GM19240 (cell line): ENCODE measurements at regions not wholly inside any gene's neighbourhood (a gene's known extent, or its start where the extent isn't known, plus 50 kb on each side); places are given as distances from the start of the nearest gene placed in this dataset.
A peak's percentile ranks its signal among the peaks of the same experiment; 100 is the strongest.

Experiments used
- DNase-seq: peaks from one replicate; pipeline ENCODE4 v3.0.0; 2011; ENCODE audit warnings: low spot score; ENCODE audit not compliant: insufficient read length

DNA sequence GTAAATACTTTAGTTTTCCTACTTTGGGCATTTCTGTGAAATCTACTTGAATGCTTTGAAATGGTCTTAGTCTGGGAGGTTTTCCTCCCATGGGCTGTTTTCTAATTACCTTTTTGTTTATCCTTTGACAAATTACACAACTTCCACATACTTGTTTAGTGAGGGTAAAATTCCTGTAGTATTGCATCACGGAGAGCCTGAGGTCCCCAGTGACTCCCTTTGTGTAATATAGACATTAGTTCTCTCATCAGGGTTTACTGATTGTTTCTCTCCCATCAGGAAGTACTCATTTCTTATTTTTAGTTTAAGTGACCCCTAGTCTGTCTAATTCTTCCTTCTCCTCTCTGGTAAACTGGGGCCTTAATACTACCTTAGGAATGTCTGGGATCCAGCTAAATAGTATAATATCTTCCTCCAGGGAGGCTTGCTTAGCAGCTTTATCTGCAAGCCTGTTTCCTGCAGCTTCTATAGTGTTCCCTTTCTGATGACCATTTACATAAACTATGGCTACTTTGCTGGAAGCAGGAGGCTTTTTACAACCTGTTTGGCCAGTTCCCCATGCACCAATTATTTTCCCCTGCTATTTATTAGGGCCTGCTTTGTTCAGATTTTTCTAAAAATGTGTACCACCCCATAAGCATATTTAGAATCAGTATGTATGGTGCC lies 87.2 kb upstream of the XCR1 start:
- no peak for DNase-seq

DNA sequence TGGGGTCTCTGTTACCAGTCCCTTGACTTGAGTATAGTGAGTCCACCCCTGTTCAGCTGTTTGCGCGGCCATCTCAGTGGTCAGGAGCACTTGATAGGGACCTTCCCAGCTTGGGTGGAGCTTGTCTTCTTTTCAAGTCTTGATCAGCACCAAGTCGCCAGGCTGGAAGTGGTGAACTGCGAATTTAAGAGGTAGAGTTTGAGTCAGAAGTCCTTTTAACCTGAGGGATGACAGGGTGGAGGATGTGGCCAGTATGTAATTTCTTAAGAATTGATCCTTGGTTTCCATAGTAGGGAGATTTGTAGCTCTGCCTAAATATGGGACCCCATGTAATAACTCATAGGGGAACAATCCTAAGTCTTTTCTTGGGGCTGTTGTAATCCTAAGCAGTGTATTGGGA lies 86.3 kb upstream of the XCR1 start:
- DNase-seq: no peak

DNA sequence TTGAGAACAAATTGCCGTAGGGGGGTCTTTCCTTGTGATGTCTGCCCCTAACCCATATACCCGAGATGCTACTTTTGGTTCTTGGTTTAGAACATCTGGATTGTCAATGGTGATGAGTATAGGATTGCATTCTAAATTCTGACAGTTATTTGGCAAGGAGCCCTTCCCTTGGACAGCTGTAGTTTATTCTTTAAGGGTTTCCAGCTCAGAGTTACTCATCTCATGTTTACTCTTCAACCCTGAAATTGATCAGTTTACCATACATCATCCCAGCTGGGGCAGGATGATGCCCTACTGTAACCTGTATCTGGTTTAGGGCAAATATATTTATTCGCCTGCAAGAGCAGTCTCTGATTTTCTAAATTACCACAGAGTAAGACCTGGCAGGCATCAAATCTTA lies 85.7 kb upstream of the XCR1 start:
- no peak for DNase-seq

DNA sequence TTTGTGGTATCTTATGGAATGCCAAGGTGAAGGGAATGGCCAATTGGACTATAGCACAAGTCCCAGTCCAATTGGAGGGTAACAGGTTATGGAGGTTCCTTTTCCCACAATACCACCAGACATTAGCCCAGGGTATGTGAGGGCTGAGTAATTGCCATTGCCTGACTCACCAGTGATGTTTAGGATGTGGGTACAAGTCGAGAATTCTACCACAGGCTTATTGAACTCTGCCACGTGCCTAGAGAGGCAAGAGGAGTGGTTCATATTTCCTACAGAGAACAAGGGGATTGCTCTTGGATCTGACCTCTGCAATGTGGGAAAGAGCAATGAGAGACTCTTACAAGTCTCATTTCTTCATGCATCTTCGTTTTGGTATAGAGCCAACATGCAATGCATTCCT lies 85.0 kb upstream of the XCR1 start:
- DNase-seq: no peak

DNA sequence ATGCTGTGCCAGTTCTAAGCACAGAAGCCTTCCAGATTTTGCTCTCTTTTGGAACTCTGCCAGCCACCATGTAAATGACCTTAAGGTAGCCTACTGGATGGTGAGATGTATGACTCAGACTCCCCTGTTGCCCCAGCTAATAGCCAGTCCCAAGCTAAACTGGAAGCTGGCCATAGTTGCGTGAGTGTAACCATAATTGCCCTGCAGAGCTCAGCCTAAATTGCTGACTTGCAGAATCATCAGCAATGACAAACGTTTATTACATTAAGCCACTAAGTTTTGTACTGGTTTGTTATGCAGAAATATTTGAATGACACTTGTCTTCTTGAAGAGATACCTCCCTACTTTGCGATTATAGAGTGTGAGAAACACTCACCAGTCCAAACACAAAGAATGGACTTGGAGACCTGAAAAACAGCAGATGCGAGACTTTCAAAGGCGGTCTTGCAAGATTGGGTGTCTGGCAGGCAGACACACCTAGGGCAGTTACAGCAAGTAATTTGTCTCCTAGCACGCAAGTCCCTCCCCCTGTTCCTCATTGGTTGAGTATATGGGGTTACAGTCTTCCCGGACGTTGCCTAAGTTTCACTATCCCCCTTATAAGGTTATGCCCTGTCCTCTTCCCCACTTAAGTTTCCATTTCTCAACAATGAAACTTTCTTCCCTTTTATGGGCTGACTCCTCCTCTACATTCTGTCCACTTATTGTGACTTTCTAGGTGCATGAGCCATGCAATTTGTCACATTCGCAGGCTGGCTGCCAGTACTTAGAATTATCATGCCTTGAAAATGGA lies 83.6 kb upstream of the XCR1 start:
- no peak for DNase-seq

DNA sequence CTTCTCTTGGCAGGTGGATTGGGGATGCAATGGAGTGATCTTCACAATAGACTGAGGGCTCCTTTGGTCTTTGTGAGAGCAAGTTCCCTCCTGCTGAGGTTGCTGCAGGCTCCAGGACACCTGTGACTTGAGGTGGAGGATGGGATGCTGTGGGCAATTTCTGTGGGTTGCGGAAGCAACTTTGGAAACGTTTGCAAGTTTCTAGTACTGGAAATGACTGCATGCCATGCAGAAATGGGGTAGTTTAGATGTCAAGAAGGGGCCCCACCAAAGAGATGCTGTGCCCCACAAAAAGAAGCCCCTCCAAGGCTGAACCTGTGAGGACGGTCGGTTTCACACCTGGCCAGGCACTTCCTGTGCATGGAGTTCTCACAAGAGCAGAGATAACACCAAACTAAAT lies 80.4 kb upstream of the XCR1 start:
- no peak for DNase-seq

DNA sequence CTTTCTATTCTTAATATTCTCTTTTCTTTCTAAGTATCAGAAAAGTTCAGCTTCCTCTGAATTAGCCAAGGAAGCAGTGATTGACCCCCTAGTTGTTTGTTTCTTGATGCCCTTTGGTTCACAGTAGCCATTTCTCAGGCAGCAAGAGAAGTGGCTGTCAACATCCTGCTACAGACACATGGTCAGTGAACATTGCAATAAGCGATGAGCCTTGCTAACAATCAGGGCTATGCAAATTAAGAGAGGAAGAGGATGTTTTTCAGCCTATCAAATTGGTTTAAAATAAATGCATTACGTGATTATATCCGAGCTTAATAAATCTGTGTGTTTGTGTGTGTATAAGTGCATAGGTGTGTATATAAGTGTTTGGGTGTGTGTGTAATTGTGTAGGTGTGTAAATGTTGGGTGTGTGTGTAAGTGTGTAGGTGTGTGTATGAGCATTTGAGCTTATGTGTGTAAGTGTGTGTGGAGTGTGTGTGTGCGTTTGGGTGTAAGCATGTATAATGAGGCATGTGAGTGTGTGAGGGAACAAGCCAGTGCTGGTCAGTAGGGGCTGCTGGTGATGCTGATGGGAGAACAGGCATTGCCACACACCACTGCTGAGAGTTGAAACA lies 78.1 kb upstream of the XCR1 start:
- no peak for DNase-seq

DNA sequence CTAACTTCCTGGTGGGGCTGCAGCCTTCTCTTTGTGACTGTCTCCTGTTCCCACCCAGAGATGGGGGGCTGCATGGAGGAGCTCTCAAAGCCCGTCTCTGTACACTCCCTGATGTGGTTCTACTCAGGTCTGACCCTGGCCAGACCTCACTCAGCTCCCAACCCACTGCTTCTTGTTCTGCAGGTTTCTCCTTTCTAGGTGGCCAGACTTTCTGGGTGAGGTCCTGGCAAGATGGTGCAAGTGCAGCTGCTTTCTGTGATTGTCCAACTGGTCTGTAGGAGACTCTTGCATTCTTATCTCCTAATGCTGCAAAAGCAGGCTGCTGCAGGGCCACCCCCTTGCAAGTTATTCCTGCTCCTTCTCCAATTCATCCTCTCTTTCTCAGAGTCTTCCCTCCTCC lies 77.4 kb upstream of the XCR1 start:
- DNase-seq: no peak

DNA sequence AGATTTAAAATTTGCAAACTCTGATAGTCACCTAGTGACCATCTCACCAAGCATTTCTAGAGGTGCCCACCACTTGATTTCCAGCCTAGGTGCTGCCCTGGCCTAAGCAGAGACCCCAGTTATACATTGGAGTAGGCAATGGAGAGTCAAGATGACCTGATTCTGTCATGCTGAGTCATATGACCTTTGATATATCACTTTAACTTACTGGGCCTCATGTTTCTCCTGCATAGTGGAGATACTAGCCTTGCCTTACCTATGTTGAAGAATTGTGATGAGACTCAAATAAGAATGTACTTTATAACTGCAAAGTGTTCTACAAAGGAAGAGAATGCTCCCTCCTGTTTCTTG lies 75.5 kb upstream of the XCR1 start:
- DNase-seq: no peak

DNA sequence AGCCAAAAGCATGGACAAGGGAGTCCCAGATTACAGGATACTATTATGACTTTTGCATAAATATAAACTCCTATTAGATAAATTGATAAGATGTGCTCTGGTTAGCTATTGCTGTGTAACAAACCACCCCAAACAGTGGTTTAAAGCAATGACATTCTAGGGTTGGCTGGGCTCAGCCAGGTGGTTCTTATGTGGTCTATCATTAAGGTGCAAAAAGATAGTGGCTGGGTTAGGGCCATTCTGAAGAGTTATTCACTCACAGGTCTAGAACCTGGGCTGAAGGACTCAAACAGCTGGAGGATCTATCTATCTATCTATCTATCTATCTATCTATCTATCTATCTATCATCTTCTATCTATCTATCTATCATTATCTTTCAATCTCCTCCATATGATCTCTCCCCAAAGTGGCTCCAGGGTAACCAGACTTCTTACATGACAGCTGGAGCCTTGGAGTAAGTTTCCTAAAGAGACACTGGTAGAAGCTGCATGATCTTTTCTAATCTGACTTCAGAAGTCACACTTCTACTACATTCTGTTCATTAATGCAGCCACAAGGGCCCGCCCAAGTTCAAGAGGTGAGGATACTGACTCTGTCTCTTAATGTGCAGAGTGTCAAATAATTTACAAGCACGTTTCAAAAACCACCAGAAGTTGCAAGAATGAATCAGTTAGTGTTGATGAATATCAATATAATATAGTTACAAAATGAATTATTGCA lies 74.9 kb upstream of the XCR1 start:
- no peak for DNase-seq

DNA sequence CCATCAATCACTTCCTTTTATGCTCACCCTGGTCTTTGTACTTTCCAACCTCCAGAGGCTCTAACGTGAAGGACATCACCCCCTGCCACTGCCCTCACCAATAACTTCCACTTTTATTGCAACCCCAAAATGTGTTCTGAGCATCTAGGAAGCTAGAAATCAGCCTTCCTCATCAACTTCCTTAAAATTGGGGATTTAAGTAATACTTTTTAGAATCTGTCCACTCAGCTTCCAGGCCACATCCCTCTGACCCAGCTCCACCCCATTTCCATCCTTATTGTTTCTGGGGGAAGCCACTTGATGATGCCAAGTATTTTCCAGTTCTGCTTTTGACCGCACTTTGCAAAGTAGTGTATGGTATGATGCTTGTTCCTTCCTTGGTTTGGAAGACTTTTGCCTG lies 73.5 kb upstream of the XCR1 start:
- no peak for DNase-seq

DNA sequence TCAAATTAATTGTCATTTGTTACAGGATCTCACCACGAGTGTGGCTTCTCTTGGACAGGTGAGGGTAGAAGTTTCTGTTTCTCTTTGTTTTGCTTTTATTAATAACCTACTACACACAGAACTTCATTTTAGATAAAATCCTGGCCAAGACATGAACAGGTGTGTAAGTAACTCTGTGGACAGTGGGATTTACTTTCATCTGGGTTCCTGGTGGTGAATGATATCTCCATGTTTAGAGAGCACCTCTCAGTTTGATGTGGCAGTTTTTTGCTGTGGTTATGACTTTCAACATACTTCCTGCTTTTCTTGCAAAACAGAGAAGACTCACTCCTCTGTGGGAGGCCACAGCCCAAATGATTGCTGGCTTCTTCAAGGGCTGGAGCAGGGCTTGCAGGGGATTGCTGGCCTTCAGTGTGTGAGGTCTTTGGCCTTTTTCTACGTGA lies 71.1 kb upstream of the XCR1 start:
- DNase-seq: peak; percentile 35

DNA sequence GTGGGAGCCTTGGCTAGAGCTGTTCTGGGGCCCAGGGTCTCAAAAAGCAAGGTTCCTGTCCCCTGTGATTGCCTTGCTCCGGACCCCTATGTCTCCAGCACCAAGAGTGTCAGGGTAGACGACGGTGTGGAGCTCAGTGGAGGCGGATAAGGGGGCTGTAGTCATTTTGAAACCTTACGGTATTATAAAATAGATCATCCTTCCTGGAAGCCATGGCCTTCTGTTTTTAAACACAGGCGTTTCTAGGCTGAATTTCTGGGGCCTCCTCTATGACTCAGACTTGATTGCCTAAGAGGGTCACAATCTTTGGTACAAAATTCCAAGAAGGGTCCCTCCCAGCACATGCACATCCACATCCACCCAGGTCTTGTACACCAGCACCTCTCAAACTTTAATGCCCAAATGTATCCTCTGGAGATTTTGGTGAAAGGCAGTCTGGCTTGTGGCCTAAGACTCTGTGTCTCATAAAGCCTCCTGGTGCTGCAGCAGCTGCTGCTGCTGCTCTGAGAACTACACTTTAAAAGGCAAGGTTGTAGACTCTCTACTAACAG lies 70.5 kb upstream of the XCR1 start:
- no peak for DNase-seq

DNA sequence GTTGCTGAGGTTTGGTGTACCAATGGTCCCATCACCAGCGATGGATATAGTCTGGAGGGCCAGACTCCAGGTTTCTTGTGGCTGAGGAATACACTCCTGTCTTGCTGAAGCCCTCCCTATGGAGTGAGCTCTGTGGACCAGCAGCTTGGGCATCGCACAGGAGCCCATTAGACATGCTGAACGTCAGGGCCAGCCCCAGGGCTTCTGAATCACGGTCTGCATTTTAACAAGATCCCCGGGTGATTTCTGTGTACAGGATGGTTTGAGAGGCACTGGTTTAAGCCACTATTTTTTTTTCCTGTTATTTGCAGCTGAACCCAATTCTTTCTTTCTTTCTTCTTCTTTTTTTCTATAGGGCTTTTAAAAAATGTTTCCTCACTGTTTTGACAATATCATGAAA lies 69.5 kb upstream of the XCR1 start:
- no peak for DNase-seq

DNA sequence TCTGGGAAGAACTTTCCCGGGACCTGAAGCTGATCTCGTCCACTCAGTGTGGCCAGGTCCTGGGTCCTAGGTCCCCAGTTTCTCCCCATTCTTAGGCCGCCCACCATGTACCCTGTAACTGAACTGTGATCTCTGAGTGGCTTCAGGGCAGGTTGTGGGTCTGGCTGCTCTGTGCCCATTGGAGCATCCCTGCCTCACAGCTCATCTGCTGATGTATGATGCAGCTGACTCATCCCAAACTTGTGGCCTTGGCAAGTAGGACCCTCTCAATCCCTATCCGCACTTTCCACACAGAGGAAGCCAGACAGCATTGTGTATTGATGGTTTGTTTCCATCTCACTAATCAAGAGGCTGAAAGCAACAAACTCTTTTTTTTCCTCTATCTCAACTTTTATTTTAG lies 69.1 kb upstream of the XCR1 start:
- DNase-seq: no peak

DNA sequence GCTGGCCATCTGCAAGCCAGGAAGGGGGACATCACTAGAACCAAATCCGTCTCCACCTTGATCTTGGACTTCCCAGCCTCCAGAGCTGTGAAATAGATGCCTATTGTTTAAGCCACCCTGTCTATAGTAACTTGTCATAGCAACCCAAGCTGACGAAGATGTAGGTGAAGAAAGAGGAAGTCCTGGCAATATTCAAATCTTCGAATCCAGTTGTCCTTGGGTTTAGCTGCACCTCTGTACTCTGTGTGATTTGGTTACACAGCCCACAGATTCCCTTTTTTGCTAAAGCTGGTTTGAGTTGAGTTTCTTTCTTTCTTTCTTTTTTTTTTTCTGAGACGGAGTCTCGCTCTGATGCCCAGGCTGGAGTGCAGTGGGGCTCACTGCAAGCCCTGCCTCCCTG lies 68.0 kb upstream of the XCR1 start:
- DNase-seq: no peak

DNA sequence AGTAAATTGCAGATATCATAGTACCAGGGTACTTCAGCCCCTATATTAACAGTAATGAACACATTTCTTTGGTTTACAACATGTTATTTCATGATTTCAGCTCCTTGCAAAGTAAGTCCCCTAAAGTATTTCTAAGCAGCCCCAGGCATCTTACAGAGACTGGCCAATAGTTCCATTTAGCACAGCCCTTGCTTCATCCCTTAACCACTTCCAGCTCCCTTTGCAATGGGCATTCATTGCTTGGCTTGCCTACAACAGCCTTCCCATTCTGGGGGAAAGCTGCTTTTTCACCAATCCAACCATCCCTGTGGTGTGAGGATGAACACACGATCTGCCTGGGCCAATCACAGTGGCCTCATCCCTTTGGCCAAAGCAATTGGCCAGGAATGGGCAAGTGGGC lies 67.2 kb upstream of the XCR1 start:
- no peak for DNase-seq

DNA sequence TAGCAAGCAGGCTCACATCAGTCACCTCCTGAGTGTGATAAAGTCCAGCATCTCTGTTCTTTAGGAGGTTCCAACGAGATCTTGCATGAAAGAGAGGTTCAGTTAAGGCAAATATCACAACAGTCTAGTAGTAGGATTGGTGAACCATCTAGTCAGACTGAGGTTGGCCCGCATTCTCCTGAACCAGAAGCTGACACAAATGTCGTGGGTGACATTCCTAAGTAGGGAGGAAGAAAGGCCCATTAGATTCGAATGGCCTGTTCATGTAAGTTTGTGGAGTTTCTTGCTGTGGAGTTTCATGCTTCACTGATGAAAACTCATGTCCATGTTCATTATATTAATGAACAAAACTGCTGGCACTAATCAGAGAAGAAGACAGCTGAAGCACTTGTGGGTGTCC lies 66.7 kb upstream of the XCR1 start:
- no peak for DNase-seq

DNA sequence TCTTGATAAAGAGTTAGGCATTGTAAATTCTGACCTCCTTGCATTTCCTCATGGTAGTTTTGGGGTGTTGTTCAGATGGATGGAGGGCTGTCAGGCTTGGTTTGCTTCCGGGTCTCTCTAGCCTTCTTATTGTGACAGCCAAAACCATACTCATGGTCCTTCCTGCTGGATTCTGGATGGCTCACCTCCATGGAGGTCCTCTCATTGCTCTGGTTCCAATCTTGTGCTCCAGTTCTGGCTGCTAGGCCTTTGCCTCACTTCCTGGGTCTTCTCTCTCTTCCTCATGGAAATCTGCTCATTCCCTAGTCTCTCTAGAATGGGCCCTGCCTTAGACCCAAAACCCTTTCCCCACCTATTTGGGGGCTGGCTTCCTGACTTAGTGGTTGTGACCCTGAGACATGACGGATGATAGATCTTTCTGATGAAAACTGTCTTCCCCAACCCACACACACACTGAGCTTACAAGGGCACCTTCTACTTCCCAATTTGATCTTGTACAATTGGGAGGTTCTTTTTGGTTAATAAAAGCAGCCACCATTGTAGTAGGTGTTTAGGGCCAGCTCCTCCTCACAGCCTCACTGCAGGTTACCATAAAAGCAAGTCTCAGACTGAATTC lies 66.2 kb upstream of the XCR1 start:
- DNase-seq: no peak

DNA sequence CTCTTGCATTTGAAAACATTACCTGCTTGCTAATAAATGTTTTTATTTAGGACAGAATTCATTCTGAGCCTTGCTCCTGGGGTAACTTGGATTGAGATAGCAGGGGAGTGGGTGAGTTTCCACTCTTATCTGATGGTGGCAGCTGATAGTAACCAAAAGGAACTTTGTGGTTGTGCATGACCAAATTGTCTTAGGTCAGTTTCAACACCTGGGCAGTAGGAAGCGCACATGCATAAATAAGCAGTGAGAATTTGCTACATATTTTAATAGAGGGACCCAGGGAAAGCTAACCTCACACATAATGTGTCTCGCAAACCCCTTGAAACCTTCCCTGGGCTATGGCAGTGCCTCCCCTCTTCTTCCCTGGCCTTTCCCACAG lies 65.4 kb upstream of the XCR1 start:
- no peak for DNase-seq
